Iris pigment epithelial cell (primary cell): ENCODE measurements at regions not wholly inside any gene's neighbourhood (a gene's known extent, or its start where the extent isn't known, plus 50 kb on each side); places are given as distances from the start of the nearest gene placed in this dataset.

ENCODE experiments used
- DNase-seq: peaks from one replicate; pipeline ENCODE4 v3.0.0-alpha.2; 2011; ENCODE audit warnings: low read depth

- DNase-seq, result no peak
Observed at GRCh38 chr12:91441993-91442952, 259.7 kb upstream of the DCN start.

- DNase-seq, result no peak
Observed at GRCh38 chr12:91441246-91441645, 258.6 kb upstream of the DCN start.

GRCh38 chr12:91434081-91434480 is 251.5 kb upstream of the DCN start:
- peak; percentile 67 for DNase-seq

- no peak for DNase-seq
Observed at GRCh38 chr12:91432755-91433154, 250.1 kb upstream of the DCN start.

- peak; percentile 91 for DNase-seq
Observed at GRCh38 chr12:91432089-91432488, 249.5 kb upstream of the DCN start.

- no peak for DNase-seq
Observed at GRCh38 chr12:91424506-91424905, 241.9 kb upstream of the DCN start.

- no peak for DNase-seq
Observed at GRCh38 chr12:91423693-91424050, 241.1 kb upstream of the DCN start.

GRCh38 chr12:91422811-91423692 is 240.4 kb upstream of the DCN start:
- DNase-seq, result no peak

GRCh38 chr12:91422127-91422526 is 239.5 kb upstream of the DCN start:
- no peak for DNase-seq

- no peak for DNase-seq
Observed at GRCh38 chr12:91419809-91420208, 237.2 kb upstream of the DCN start.

GRCh38 chr12:91418221-91419090 is 235.8 kb upstream of the DCN start:
- DNase-seq, result no peak

GRCh38 chr12:91417650-91418049 is 235.0 kb upstream of the DCN start:
- DNase-seq, result no peak

GRCh38 chr12:91414636-91415035 is 232.0 kb upstream of the DCN start:
- DNase-seq, result no peak

GRCh38 chr12:91413581-91414546 is 231.2 kb upstream of the DCN start:
- peak; percentile 82 for DNase-seq

- DNase-seq, result peak; percentile 59
Observed at GRCh38 chr12:91406920-91407341, 224.3 kb upstream of the DCN start.

- DNase-seq, result no peak
Observed at GRCh38 chr12:91404441-91404840, 221.8 kb upstream of the DCN start.

- no peak for DNase-seq
Observed at GRCh38 chr12:91401190-91401589, 218.6 kb upstream of the DCN start.

- peak; percentile 31 for DNase-seq
Observed at GRCh38 chr12:91400271-91400670, 217.7 kb upstream of the DCN start.

- DNase-seq, result no peak
Observed at GRCh38 chr12:91397866-91398532, 215.4 kb upstream of the DCN start.

GRCh38 chr12:91396293-91396692 is 213.7 kb upstream of the DCN start:
- DNase-seq, result no peak
